Mammary epithelial cell (primary cell): ENCODE measurements at regions not wholly inside any gene's neighbourhood (a gene's known extent, or its start where the extent isn't known, plus 50 kb on each side); places are given as distances from the start of the nearest gene placed in this dataset.

ENCODE experiments used
- CTCF ChIP-seq, 2 donors: IDR thresholded peaks in 1 of 2; conservative IDR thresholded peaks in 1 of 2; 2 replicates each; pipeline ENCODE4 v1.5.1; 2011 to 2012; ENCODE audit warnings: inconsistent platforms in 2 of 2, low read length in 2 of 2, mild to moderate bottlenecking in 2 of 2, control low read depth in 1 of 2, low read depth in 1 of 2; ENCODE audit not compliant: insufficient read depth in 1 of 2; ENCODE audit errors: extremely low read depth in 1 of 2
- EZH2 ChIP-seq: IDR thresholded peaks from 2 replicates; pipeline ENCODE4 v1.6.1; 2012; ENCODE audit warnings: low read length, inconsistent platforms, borderline replicate concordance

GRCh38 chr5:114148253-114148652, 213.6 kb upstream of the KCNN2 start:
- TF ChIP-seq CTCF (conservative IDR thresholded peaks at IDR 0.05 in 1 of 2, IDR thresholded peaks at IDR 0.05 in 1 of 2; ENCODE audit: extremely low read depth in 1 of 2, insufficient read depth in 1 of 2, low read depth in 1 of 2, low read length in 2 of 2) (no peak), EZH2 (no peak)
